HCT116 (cell line): ENCODE measurements at regions not wholly inside any gene's neighbourhood (a gene's known extent, or its start where the extent isn't known, plus 50 kb on each side); places are given as distances from the start of the nearest gene placed in this dataset.

Experiments
- ATAC-seq: fragments of 200-7000 bp; cut with Tn5 transposase; 2 replicates; pipeline ENCODE4 v1.9.1; 2020; ENCODE audit warnings: mild to moderate bottlenecking, moderate library complexity
- BruUV-seq: library from RNA; stranded (reverse); fragments of 400-500 nt; replicated peaks from 2 replicates; lab custom pipeline; 2021; lab: Mats Ljungman, UMichigan
- CTCF ChIA-PET: fragments of 300-600 bp; sonication (Branson Sonifier 250); formaldehyde crosslinking; loops from one replicate; lab custom pipeline; 2021; ENCODE audit warnings: antibody characterized with exemption; lab: Charles Lee
- POLR2A ChIA-PET: fragments of 300-600, 350-600 bp; sonication (Branson Sonifier 250); formaldehyde crosslinking; loops from one replicate; lab custom pipeline; 2021; ENCODE audit warnings: antibody characterized with exemption; lab: Charles Lee
- RAD21 ChIA-PET, 2 experiments: fragments of 300-600 bp; sonication (Branson Sonifier 250); formaldehyde crosslinking; loops; one replicate each; lab custom pipeline; 2023; ENCODE audit warnings: low total read pairs in 2 of 2; ENCODE audit not compliant: uncharacterized antibody in 2 of 2, unreplicated experiment in 2 of 2, low non-redundant PET in 1 of 2; lab: Charles Lee
- DNase-seq: peaks from one replicate; pipeline ENCODE4 v3.0.0-alpha.2; 2010; ENCODE audit warnings: low read depth, low spot score
- H2AFZ ChIP-seq: fragments of 200-600 bp; shearing (Covaris generic), sonication (generic); 2 replicates; pipeline ENCODE4 v1.6.1; 2017; ENCODE audit warnings: low read depth, mixed run types, mixed read lengths, antibody characterized with exemption, low read length; ENCODE audit not compliant: poor library complexity, severe bottlenecking
- H3K27ac ChIP-seq: 2 replicates; pipeline ENCODE4 v1.5.1; 2012; ENCODE audit warnings: low read depth, low read length
- H3K27me3 ChIP-seq: fragments of 200-600 bp; sonication (generic); 2 replicates; pipeline ENCODE4 v1.6.1; 2016; ENCODE audit warnings: mixed run types, low read length, mixed read lengths; ENCODE audit not compliant: insufficient read depth
- H3K36me3 ChIP-seq, 2 experiments: fragments of 200-500 bp in 1 of 2; fragments of 200-600 bp in 1 of 2; sonication (Bioruptor generic) in 1 of 2; sonication (generic) in 1 of 2; 2 replicates each; pipeline versions ENCODE4 v1.5.1 to v1.6.1; 2014 to 2016; ENCODE audit warnings: low read length in 2 of 2, inconsistent platforms in 1 of 2, mixed read lengths in 1 of 2, mixed run types in 1 of 2; ENCODE audit not compliant: insufficient read depth in 2 of 2, control insufficient read depth in 1 of 2
- H3K4me1 ChIP-seq, 2 experiments: fragments of 200-600 bp in 1 of 2; sonication (generic) in 1 of 2; 2 replicates each; pipeline versions ENCODE4 v1.5.1 to v1.6.1; 2012 to 2017; ENCODE audit warnings: low read length in 2 of 2, inconsistent platforms in 1 of 2, mild to moderate bottlenecking in 1 of 2, mixed read lengths in 1 of 2, mixed run types in 1 of 2, moderate library complexity in 1 of 2; ENCODE audit not compliant: insufficient read depth in 2 of 2, control insufficient read depth in 1 of 2
- H3K4me2 ChIP-seq: fragments of 200-600 bp; sonication (generic); 2 replicates; pipeline ENCODE4 v1.6.1; 2017; ENCODE audit warnings: mixed run types, low read length, mixed read lengths
- H3K4me3 ChIP-seq, 2 experiments: fragments of 200-600 bp in 1 of 2; sonication (generic) in 1 of 2; replicated peaks in 1 of 2; 2 replicates each; pipeline ENCODE4 v1.5.1; 2011 to 2016; ENCODE audit warnings: low read length in 2 of 2, control low read depth in 1 of 2, low read depth in 1 of 2, mild to moderate bottlenecking in 1 of 2, mixed read lengths in 1 of 2, mixed run types in 1 of 2
- H3K79me2 ChIP-seq: fragments of 200-600 bp; sonication (generic); 2 replicates; pipeline ENCODE4 v1.6.1; 2017; ENCODE audit warnings: mild to moderate bottlenecking, mixed run types, low read length, moderate library complexity, mixed read lengths; ENCODE audit not compliant: insufficient read depth
- H3K9ac ChIP-seq: fragments of 200-600 bp; sonication (generic); 2 replicates; pipeline ENCODE4 v1.6.1; 2016; ENCODE audit warnings: low read length, mixed read lengths
- H3K9me2 ChIP-seq: fragments of 200-600 bp; sonication (generic), shearing (Covaris generic); 2 replicates; pipeline ENCODE4 v1.6.1; 2017; ENCODE audit warnings: mixed run types, mild to moderate bottlenecking, moderate library complexity; ENCODE audit not compliant: insufficient read depth
- H3K9me3 ChIP-seq, 2 experiments: fragments of 200-500 bp in 1 of 2; fragments of 200-600 bp in 1 of 2; sonication (Bioruptor generic) in 1 of 2; sonication (generic) in 1 of 2; 2 replicates each; pipeline ENCODE4 v1.6.1; 2014 to 2017; ENCODE audit warnings: low read length in 2 of 2, mixed read lengths in 2 of 2, inconsistent platforms in 1 of 2, low read depth in 1 of 2, mild to moderate bottlenecking in 1 of 2, mixed run types in 1 of 2, moderate library complexity in 1 of 2; ENCODE audit not compliant: control insufficient read depth in 1 of 2, insufficient read depth in 1 of 2
- H4K20me1 ChIP-seq: fragments of 200-600 bp; sonication (generic), shearing (Covaris generic); 2 replicates; pipeline ENCODE4 v1.6.1; 2017; ENCODE audit warnings: mixed run types, mild to moderate bottlenecking, moderate library complexity; ENCODE audit not compliant: insufficient read depth
- CTCF ChIP-seq, 3 experiments: fragments of 200-600 bp in 1 of 3; sonication (generic) in 1 of 3; IDR thresholded peaks in 2 of 3; conservative IDR thresholded peaks in 1 of 3; 2 replicates each; pipeline ENCODE4 v1.5.1; 2012 to 2017; ENCODE audit warnings: low read depth in 2 of 3, low read length in 2 of 3, antibody characterized with exemption in 1 of 3, borderline replicate concordance in 1 of 3, control low read depth in 1 of 3, mild to moderate bottlenecking in 1 of 3, mixed read lengths in 1 of 3, mixed run types in 1 of 3, moderate library complexity in 1 of 3; ENCODE audit not compliant: insufficient read depth in 1 of 3
- TCF7L2 ChIP-seq: IDR thresholded peaks from 2 replicates; pipeline ENCODE4 v1.7.0; 2011; ENCODE audit warnings: borderline replicate concordance, inconsistent platforms; ENCODE audit not compliant: insufficient read depth, insufficient read length; ENCODE audit errors: extremely low read depth
- ZBTB33 ChIP-seq: IDR thresholded peaks from 2 replicates; pipeline ENCODE4 v1.6.1; 2011; ENCODE audit warnings: mild to moderate bottlenecking, low read length, moderate library complexity; ENCODE audit not compliant: insufficient replicate concordance; ENCODE audit errors: extremely low read depth
- ZNF274 ChIP-seq: fragments of 200-500 bp; sonication (Bioruptor generic); IDR thresholded peaks from 2 replicates; pipeline ENCODE4 v1.6.1; 2014; ENCODE audit warnings: mild to moderate bottlenecking, low read depth, low read length, inconsistent platforms
- intact Hi-C: fragments of 100-400 bp; cut with micrococcal nuclease; formaldehyde crosslinking; loops from 2 replicates; pipeline ENCODE4 v1.10.0; 2022

- no peak for TF ChIP-seq ZBTB33
- TF ChIP-seq ZNF274: no peak
- TF ChIP-seq, all 23 proteins: peak for 0
Measured at GRCh38 chr3:191646242-191646641, 185.3 kb downstream of the PYDC2 start (continued).

DNA sequence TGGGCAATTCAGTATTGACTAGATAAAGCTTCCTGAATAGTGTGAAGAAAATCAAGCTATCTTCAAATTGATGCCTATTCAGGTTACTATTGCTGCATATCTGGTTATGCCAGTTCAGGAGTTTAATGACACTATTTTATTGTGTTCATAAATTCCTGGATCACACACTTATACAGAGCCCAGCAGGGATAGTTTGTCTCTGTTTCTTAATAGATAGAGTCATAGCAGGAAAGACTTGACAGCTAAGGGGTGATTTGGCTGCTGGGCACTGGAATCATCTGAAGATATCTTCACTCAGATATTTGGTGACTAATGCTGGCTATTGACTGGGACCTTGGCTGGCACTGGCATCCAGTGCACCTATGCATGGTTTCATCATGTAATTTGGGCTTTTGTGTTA, 187.8 kb downstream of the PYDC2 start:
- DNase-seq (no peak), ATAC-seq (no peak)
- POLR2A ChIA-PET: no interaction called here
- no peak overlapping the region for H3K4me3 ChIP-seq
- H3K9ac ChIP-seq: no peak overlapping the region
- H3K9me3 ChIP-seq: no peaks in the 10 kb centered on the region
- H3K27ac ChIP-seq: no peak overlapping the region
- TF ChIP-seq TCF7L2: no peak
- no peak for TF ChIP-seq CTCF (IDR thresholded peaks at IDR 0.05 in 2 of 3, conservative IDR thresholded peaks at IDR 0.05 in 1 of 3; ENCODE audit: borderline replicate concordance in 1 of 3, insufficient read depth in 1 of 3, low read depth in 2 of 3, low read length in 2 of 3)
- TF ChIP-seq, all 23 proteins: peak for 0
- no peaks in the 10 kb centered on the region for H3K9me2 ChIP-seq
- BruUV-seq: no TSS peak
- no peaks in the 10 kb centered on the region for H4K20me1 ChIP-seq
- intact Hi-C loops: no loop called here
- H3K4me2 ChIP-seq: no peak overlapping the region
- H3K4me1 ChIP-seq: no peaks in the 10 kb centered on the region
- H3K27me3 ChIP-seq: no peaks in the 10 kb centered on the region
- no peak overlapping the region for H2AFZ ChIP-seq
- H3K36me3 ChIP-seq: no peaks in the 10 kb centered on the region
- no peaks in the 10 kb centered on the region for H3K79me2 ChIP-seq
- CTCF ChIA-PET: no interaction called here
- RAD21 ChIA-PET: no interaction called here
